GM12872 (cell line): ENCODE measurements at regions not wholly inside any gene's neighbourhood (a gene's known extent, or its start where the extent isn't known, plus 50 kb on each side); places are given as distances from the start of the nearest gene placed in this dataset.

Source experiments
- TF ChIP-seq, protein P1 (sequence below): IDR thresholded peaks from 3 replicates; pipeline ENCODE4 v1.5.1; 2011; ENCODE audit warnings: low read depth, mild to moderate bottlenecking, low read length, moderate library complexity; ENCODE audit not compliant: insufficient read depth

GRCh38 chr18:68316636-68317035, 398.3 kb downstream of the TMX3 start:
- TF ChIP-seq, protein P1, sequence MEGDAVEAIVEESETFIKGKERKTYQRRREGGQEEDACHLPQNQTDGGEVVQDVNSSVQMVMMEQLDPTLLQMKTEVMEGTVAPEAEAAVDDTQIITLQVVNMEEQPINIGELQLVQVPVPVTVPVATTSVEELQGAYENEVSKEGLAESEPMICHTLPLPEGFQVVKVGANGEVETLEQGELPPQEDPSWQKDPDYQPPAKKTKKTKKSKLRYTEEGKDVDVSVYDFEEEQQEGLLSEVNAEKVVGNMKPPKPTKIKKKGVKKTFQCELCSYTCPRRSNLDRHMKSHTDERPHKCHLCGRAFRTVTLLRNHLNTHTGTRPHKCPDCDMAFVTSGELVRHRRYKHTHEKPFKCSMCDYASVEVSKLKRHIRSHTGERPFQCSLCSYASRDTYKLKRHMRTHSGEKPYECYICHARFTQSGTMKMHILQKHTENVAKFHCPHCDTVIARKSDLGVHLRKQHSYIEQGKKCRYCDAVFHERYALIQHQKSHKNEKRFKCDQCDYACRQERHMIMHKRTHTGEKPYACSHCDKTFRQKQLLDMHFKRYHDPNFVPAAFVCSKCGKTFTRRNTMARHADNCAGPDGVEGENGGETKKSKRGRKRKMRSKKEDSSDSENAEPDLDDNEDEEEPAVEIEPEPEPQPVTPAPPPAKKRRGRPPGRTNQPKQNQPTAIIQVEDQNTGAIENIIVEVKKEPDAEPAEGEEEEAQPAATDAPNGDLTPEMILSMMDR = no peak

- TF ChIP-seq, protein P1 = no peak
Measured at GRCh38 chr18:68314403-68314802, 400.5 kb downstream of the TMX3 start.

DNA sequence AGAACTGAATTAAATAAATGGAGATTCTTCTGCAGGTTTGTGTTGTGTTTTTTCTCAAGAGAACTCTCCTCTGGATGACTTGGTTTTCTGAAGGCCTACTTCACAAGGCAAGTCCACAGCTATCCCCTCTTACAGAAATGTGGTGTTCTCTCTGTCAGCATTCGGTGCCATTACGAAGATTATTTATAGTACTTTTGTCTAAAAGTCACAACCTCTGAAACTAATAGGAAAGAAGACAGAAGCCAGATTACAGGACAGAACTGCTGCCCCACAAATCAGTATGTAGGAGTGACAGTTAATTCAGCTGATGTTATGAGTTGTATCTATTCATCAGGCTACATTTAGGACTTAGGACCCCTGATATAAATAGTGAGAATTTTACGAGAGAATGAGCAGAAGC, 413.5 kb downstream of the TMX3 start:
- TF ChIP-seq, protein P1 = no peak

- TF ChIP-seq, protein P1 = no peak
Measured at GRCh38 chr18:68299906-68300305, 415.0 kb downstream of the TMX3 start.

DNA sequence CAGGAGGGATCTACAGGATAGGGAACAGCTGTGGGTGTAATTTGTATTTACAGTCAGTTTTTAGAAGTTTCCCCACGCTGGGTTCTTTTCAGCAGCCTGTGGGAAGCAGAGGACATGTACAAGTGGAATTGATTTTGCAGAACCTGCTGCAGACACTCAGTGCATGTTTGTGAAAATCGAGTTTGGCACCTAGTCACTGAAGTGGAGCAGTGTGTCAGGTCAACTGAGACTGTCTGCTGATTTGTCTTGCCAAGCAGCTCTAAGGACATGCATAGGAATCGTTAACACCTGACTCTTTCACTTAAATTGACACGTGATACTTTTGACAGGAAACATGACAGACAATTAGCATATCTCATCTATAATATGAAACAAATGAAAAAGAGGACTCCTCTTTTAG, 416.6 kb downstream of the TMX3 start:
- TF ChIP-seq, protein P1 = no peak

- TF ChIP-seq, protein P1 = no peak
Measured at GRCh38 chr18:68288408-68288807, 426.5 kb downstream of the TMX3 start.

GRCh38 chr18:68284236-68284780, 430.6 kb downstream of the TMX3 start:
- TF ChIP-seq, protein P1 = no peak
